CD4-positive, alpha-beta T cell (primary cell): ENCODE measurements at regions not wholly inside any gene's neighbourhood (a gene's known extent, or its start where the extent isn't known, plus 50 kb on each side); places are given as distances from the start of the nearest gene placed in this dataset.
"Not testable (repeated sequence)": the region's sequence is repeated elsewhere in the genome, so short reads cannot be mapped to it uniquely, and the experiment has no call there.

Experiments used
- ATAC-seq: fragments of 200-7000 bp; cut with Tn5 transposase; one replicate; pipeline ENCODE4 v1.10.0; 2022; ENCODE audit warnings: mild to moderate bottlenecking; ENCODE audit not compliant: poor library complexity
- CTCF ChIA-PET: fragments of 350-600 bp; sonication (Branson Sonifier 250); formaldehyde crosslinking; loops from one replicate; lab custom pipeline; 2021; ENCODE audit warnings: antibody characterized with exemption, inconsistent platforms; lab: Charles Lee
- POLR2A ChIA-PET: fragments of 350-600 bp; sonication (Branson Sonifier 250); formaldehyde crosslinking; loops from one replicate; lab custom pipeline; 2021; ENCODE audit warnings: antibody characterized with exemption, inconsistent platforms; lab: Charles Lee
- DNase-seq, 14 experiments: peaks; one replicate each; pipeline ENCODE4 v3.0.0-alpha.2; 2013 to 2020; ENCODE audit warnings: mixed read lengths in 2 of 14
- H3K27ac ChIP-seq, 2 donors: one replicate each; pipeline versions ENCODE4 v1.5.1 to v1.7.0; 2013; ENCODE audit warnings: low read length in 2 of 2, low read depth in 1 of 2, mild to moderate bottlenecking in 1 of 2
- H3K27me3 ChIP-seq, 2 experiments: 1 replicate in 1 of 2; 2 replicates in 1 of 2; pipeline versions ENCODE4 v1.6.1 to v1.7.0; 2013; ENCODE audit warnings: low read length in 2 of 2, control low read depth in 1 of 2, mild to moderate bottlenecking in 1 of 2, moderate library complexity in 1 of 2; ENCODE audit not compliant: insufficient read depth in 2 of 2, control insufficient read depth in 1 of 2
- H3K36me3 ChIP-seq: one replicate; pipeline ENCODE4 v1.6.1; 2013; ENCODE audit warnings: low read length, control low read depth; ENCODE audit not compliant: insufficient read depth
- H3K4me1 ChIP-seq: one replicate; pipeline ENCODE4 v1.6.1; 2013; ENCODE audit warnings: low read length, control low read depth; ENCODE audit not compliant: insufficient read depth
- H3K4me3 ChIP-seq: one replicate; pipeline ENCODE4 v1.5.1; 2013; ENCODE audit warnings: mild to moderate bottlenecking, low read length, moderate library complexity
- H3K9me3 ChIP-seq, 2 experiments: 1 replicate in 1 of 2; 2 replicates in 1 of 2; pipeline versions ENCODE4 v1.6.1 to v1.7.0; 2013; ENCODE audit warnings: low read length in 2 of 2, mild to moderate bottlenecking in 2 of 2, control low read depth in 1 of 2, moderate library complexity in 1 of 2; ENCODE audit not compliant: control insufficient read depth in 1 of 2, insufficient read depth in 1 of 2
- H3K27ac Mint-ChIP-seq: one replicate; pipeline ENCODE4 v1.8.0; 2020; ENCODE audit warnings: mixed read lengths
- H3K27me3 Mint-ChIP-seq: one replicate; pipeline ENCODE4 v1.8.0; 2021; ENCODE audit warnings: mixed read lengths
- H3K36me3 Mint-ChIP-seq: one replicate; pipeline ENCODE4 v1.8.0; 2021; ENCODE audit warnings: low read depth, mixed read lengths
- H3K4me1 Mint-ChIP-seq: one replicate; pipeline ENCODE4 v1.8.0; 2021; ENCODE audit warnings: low read depth, mixed read lengths
- H3K4me3 Mint-ChIP-seq: one replicate; pipeline ENCODE4 v1.8.0; 2020; ENCODE audit warnings: mild to moderate bottlenecking, mixed read lengths
- H3K9me3 Mint-ChIP-seq: one replicate; pipeline ENCODE4 v1.8.0; 2020; ENCODE audit warnings: mixed read lengths
- intact Hi-C, 2 experiments: fragments of 100-400 bp; cut with DNase I in 1 of 2; cut with micrococcal nuclease in 1 of 2; formaldehyde crosslinking; loops; one replicate each; pipeline versions ENCODE4 v1.15.1 to v1.9.0; 2023 to 2025; cut with DNase I, micrococcal nuclease
- TF ChIP-seq, protein P1 (sequence below): fragments of 200-600 bp; IDR thresholded peaks from one replicate; pipeline ENCODE4 v1.8.0; 2022; ENCODE audit warnings: antibody characterized with exemption, mild to moderate bottlenecking

DNA sequence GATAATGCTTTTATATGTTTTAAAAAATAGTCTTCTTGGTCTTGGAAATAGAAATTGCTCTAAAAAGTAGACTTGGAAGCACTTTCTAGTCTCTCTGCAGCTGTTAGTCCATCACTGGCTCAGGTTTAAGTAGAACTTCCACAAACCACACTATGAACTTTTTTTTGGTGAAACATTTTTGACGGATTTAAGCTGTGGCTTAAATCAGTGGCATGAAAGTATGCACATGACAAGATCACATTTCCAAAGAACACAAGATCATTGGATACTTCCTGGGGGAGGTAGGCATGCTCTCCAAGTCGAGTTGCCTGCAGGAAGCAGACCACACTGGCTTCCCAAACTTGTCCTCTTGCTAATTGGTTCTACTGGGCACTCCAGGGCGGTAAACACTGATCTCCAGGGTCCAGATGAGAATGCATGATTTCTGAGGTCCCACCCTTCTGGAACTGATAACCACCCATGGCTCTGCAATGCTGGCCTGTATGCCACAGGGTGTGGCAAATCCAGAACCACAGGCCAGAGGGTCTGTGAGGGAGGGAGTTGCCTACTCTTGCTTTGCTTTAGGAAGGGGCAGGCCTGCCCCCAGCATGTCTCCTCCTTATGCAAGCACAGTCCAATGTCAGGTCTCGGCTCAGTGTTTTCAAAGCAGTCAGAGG, 331.9 kb upstream of the SFRP2 start:
- Mint-ChIP-seq H3K4me1 (no peaks in the 10 kb centered on the region), H3K9me3 (no peaks in the 10 kb centered on the region), H3K36me3 (no peaks in the 10 kb centered on the region), H3K4me3 (no peak overlapping the region), H3K27me3 (peaks cover 11% of the 10 kb centered on the region), H3K27ac (no peak overlapping the region)
- no peaks in the 10 kb centered on the region for H3K4me1 ChIP-seq
- TF ChIP-seq, protein P1, sequence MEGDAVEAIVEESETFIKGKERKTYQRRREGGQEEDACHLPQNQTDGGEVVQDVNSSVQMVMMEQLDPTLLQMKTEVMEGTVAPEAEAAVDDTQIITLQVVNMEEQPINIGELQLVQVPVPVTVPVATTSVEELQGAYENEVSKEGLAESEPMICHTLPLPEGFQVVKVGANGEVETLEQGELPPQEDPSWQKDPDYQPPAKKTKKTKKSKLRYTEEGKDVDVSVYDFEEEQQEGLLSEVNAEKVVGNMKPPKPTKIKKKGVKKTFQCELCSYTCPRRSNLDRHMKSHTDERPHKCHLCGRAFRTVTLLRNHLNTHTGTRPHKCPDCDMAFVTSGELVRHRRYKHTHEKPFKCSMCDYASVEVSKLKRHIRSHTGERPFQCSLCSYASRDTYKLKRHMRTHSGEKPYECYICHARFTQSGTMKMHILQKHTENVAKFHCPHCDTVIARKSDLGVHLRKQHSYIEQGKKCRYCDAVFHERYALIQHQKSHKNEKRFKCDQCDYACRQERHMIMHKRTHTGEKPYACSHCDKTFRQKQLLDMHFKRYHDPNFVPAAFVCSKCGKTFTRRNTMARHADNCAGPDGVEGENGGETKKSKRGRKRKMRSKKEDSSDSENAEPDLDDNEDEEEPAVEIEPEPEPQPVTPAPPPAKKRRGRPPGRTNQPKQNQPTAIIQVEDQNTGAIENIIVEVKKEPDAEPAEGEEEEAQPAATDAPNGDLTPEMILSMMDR, result no peak
- peaks cover 0 to 3% of the 10 kb centered on the region in 2 experiments for H3K9me3 ChIP-seq
- CTCF ChIA-PET, result no interaction called here
- intact Hi-C loops, result no loop called here
- no peak overlapping the region for H3K27ac ChIP-seq
- H3K36me3 ChIP-seq, result no peaks in the 10 kb centered on the region
- DNase-seq (no peak), ATAC-seq (no peak)
- POLR2A ChIA-PET, result no interaction called here
- H3K4me3 ChIP-seq, result no peak overlapping the region
- H3K27me3 ChIP-seq, result no peaks in the 10 kb centered on the region

DNA sequence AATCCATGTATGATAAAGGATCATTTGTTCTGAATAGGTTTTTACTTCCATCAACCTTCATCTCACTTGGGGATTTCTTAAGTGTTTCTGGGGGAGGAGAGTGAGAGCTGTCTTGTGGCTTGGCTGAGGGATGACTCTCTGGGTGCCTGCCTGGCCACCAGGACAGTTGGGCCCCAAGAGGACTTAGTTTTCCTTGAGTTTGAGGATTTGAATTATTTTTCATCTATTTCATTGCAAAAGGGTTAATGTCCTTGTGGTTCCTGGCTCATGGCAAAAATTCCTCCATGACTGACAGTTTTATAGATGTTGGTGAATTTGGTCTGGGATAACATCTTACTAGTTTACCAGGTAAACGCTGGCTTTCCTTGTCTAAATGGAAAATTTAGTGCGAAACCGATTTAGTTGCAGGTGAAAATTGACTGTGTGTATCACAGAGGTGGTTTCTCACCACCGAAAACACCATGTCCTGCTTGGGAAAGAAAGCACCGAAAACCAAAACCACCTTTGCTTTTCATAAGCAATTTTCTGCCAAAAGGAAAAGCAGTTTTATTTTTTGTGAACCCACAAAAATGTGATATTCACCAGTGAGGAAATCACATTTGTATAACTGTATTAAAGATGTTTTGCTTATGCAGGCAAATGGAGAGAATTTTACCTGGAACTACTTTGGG, 331.3 kb upstream of the SFRP2 start:
- Mint-ChIP-seq H3K27me3 (peaks cover 6% of the 10 kb centered on the region), H3K4me1 (no peaks in the 10 kb centered on the region), H3K9me3 (no peaks in the 10 kb centered on the region), H3K4me3 (no peak overlapping the region), H3K36me3 (no peaks in the 10 kb centered on the region), H3K27ac (no peak overlapping the region)
- H3K36me3 ChIP-seq, result no peaks in the 10 kb centered on the region
- POLR2A ChIA-PET, result no interaction called here
- H3K4me3 ChIP-seq, result no peak overlapping the region
- CTCF ChIA-PET, result no interaction called here
- ATAC-seq (no peak), DNase-seq (no peak)
- TF ChIP-seq, protein P1, result no peak
- H3K4me1 ChIP-seq, result no peaks in the 10 kb centered on the region
- H3K27ac ChIP-seq, result no peak overlapping the region
- no peaks in the 10 kb centered on the region for H3K9me3 ChIP-seq
- no peaks in the 10 kb centered on the region for H3K27me3 ChIP-seq
- intact Hi-C loops, result no loop called here

DNA sequence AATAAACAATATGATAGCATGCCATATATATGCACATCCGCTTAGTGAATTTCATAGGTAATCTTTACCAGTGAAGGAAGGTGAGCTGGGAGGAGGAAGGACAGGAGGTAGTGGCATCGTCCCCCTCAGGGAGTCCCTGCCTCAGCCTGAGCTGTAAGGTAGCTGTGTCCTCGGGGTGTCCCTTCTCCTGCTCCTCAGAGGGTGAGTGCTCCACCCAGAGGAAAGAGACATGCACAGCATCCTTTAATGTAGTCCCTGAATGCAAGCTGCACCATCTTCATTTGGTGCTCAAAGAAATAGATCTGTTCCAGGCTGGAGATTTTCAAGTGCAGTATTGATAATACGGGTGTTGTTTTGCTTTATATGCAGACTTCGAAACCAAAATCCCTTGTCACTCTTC, 330.4 kb upstream of the SFRP2 start:
- no peaks in the 10 kb centered on the region for H3K9me3 Mint-ChIP-seq
- no peaks in the 10 kb centered on the region for H3K36me3 Mint-ChIP-seq
- H3K27me3 Mint-ChIP-seq, result no peaks in the 10 kb centered on the region
- H3K4me1 ChIP-seq, result no peaks in the 10 kb centered on the region
- no peak overlapping the region for H3K27ac Mint-ChIP-seq
- H3K27ac ChIP-seq, result no peak overlapping the region
- ATAC-seq (no peak), DNase-seq (no peak)
- ChIA-PET POLR2A (no interaction called here), CTCF (no interaction called here)
- H3K36me3 ChIP-seq, result no peaks in the 10 kb centered on the region
- H3K4me3 ChIP-seq, result no peak overlapping the region
- no peak overlapping the region for H3K4me3 Mint-ChIP-seq
- no peaks in the 10 kb centered on the region for H3K4me1 Mint-ChIP-seq
- TF ChIP-seq, protein P1, result no peak
- H3K9me3 ChIP-seq, result no peaks in the 10 kb centered on the region
- intact Hi-C loops, result no loop called here
- H3K27me3 ChIP-seq, result no peaks in the 10 kb centered on the region

DNA sequence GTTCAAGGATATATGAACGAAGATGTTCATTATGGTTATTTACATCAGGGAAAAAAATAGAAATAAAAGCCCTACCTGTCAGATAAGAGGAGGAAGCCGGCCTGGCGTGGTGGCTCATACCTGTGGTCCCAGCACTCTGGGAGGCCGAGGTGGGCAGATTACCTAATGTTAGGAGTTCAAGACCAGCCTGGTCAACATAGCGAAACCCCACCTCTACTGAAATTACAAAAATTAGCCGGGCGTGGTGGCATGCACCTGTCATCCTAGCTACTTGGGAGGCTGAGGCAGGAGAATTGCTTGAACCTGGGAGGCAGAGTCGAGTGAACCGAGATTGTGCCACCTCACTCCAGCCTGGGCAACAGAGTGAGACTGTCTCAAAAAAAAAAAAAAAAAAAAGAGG, 328.8 kb upstream of the SFRP2 start:
- H3K36me3 ChIP-seq, H3K4me1 ChIP-seq, ATAC-seq, H3K9me3 Mint-ChIP-seq, H3K27me3 ChIP-seq, H3K9me3 ChIP-seq, DNase-seq, H3K4me3 ChIP-seq, H3K27ac Mint-ChIP-seq, H3K4me3 Mint-ChIP-seq, H3K36me3 Mint-ChIP-seq, H3K27ac ChIP-seq, POLR2A ChIA-PET, H3K27me3 Mint-ChIP-seq, H3K4me1 Mint-ChIP-seq, intact Hi-C loops: not testable (repeated sequence)
- CTCF ChIA-PET, result interaction anchor here (0.5 kb wide), 1 partner anchor 89 kb away, joined by 3 read pairs; no protein-coding TSS in a partner anchor
